Motor neuron (in vitro differentiated cells): ENCODE measurements at regions not wholly inside any gene's neighbourhood (a gene's known extent, or its start where the extent isn't known, plus 50 kb on each side); places are given as distances from the start of the nearest gene placed in this dataset.

Experiments
- ATAC-seq, 8 experiments: fragments of 200-7000 bp; cut with Tn5 transposase; replicated peaks in 6 of 8; 2 replicates each; pipeline ENCODE4 v1.8.0; 2021; ENCODE audit warnings: mild to moderate bottlenecking in 8 of 8, moderate library complexity in 8 of 8
- H3K27ac ChIP-seq, 2 donors: fragments of 250-450 bp; sonication (Bioruptor Pico); 2 replicates each; pipeline ENCODE4 v1.9.0; 2021; ENCODE audit warnings: antibody characterized with exemption in 2 of 2, mild to moderate bottlenecking in 2 of 2, moderate library complexity in 1 of 2
- H3K4me1 ChIP-seq, 2 donors: fragments of 250-450 bp; sonication (Bioruptor Pico); replicated peaks in 1 of 2; 2 replicates each; pipeline ENCODE4 v1.6.1; 2021; ENCODE audit warnings: antibody characterized with exemption in 2 of 2, mild to moderate bottlenecking in 2 of 2, moderate library complexity in 1 of 2
- H3K4me3 ChIP-seq, 5 donors: fragments of 250-450 bp; sonication (Bioruptor Pico); 2 replicates each; pipeline ENCODE4 v1.9.0; 2021; ENCODE audit warnings: antibody characterized with exemption in 5 of 5, mild to moderate bottlenecking in 5 of 5, moderate library complexity in 4 of 5
- WGBS, 10 experiments: fragments of 450-650 bp; shearing (Covaris generic); methylation state at CpG; one replicate each; pipeline ENCODE4 v1.0.0; 2022; 5-methylcytosine and 5-hydroxymethylcytosine counted together
- in situ Hi-C, 9 experiments: fragments of 400-800 bp; cut with MboI; loops; one replicate each; pipeline ENCODE4 v1.15.0; 2021; ENCODE audit warnings: low sequenced_read_pairs in 9 of 9, low pct_unique_long_range_greater_than_20kb in 2 of 9; ENCODE audit not compliant: unreplicated experiment in 9 of 9

DNA sequence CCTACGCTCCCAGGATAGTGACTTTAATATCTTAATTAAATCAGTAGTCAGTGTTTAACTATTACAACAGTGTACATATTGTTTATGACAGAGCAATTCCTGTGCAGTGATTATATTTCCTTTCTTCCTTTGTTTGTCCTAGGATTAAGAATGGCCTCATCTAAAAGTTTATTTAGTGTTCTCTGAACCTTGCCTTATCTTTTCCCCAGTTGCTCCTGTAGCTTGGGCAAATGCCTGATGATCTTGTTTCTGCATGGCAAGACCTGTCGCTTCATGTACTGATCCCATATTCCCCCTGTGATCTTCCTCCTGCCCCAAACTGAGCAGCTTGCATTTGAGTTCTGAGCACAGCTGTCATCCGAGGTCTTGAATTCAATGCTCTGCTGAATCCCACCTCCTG, 69.1 kb upstream of the STUM start:
- WGBS, 10 experiments, result 23 to 94% (median 81%) methylated on average over 1 to 3 of the region's 3 CpGs; no CpG with 5 or more reads in 1 of the 10 experiments
- no peak for ATAC-seq
- in situ Hi-C loops, result no loop called here

DNA sequence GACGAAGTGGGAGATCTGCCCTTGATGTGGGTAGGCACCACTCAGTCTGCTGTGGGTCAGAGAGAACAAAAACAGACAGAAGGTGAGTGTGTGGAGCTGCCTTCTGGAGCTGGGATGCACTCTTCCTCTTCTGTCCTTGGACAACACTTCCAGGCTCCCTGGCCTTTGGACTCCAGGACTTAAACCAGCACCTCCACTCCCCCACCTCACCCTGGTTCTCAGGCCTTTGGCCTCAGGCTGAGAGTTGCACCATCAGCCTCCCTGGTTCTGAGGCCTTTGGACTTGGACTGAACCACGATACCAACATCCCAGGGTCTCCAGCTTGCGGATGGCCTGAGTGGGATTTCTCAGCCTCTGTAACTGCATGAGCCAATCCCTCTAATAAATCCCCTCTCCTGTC, 68.1 kb upstream of the STUM start:
- in situ Hi-C loops, result no loop called here
- 0 to 93% (median 73%) methylated on average over 1 to 3 of the region's 3 CpGs; no CpG with 5 or more reads in 1 of the 10 experiments for WGBS, 10 experiments
- Histone ChIP-seq H3K27ac (no peak overlapping the region), H3K4me3 (no peak overlapping the region), H3K4me1 (peaks cover 3 to 8% of the 10 kb centered on the region in 2 donors)
- ATAC-seq, result no peak

More for the DNA sequence above, 69.1 kb upstream of the STUM start:
- Histone ChIP-seq H3K4me1 (peaks cover 7 to 10% of the 10 kb centered on the region in 2 donors), H3K4me3 (no peak overlapping the region), H3K27ac (no peak overlapping the region)

DNA sequence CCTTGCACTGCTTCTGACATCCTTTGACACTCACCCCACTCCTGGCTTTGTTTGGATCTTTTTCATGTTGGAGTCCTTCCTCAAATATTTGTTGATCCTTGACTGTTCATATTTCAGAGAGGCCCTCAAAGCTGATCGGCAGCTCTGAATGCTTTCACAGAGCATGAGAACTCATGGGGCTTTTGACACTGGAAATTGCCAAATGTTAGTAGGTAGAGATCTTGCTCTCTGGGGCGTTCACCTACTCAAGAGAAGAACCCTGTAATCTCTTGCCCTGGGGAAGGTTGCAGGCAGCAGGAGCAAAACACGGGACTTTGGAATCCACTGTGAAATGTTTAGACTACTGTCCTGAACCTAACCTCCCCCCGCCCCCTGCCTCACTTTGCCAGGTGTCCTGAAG, 67.4 kb upstream of the STUM start:
- in situ Hi-C loops, result no loop called here

DNA sequence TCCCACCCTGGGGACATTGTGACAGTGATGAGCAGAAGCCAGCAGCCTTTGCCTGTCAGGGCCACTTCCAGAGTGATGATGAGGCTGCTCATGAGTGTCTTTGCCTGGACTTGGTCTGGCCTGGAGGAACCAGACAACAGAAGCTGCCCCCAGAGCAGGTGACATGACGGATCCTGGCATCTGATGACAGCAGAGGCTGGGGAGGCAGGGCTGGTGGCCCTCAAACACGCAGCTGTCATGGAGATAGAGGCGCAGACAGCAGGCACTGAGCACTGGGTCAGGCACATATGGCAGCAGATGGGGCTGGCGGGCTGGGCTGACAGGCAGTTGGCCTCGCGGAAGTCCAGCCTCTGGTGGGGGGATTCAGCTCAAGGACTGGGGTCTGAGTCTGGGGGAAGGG, 66.4 kb upstream of the STUM start:
- ATAC-seq, result peak in 1 of 8 experiments; percentile 19
- H3K27ac ChIP-seq, result no peak overlapping the region
- H3K4me1 ChIP-seq, result peaks cover under 1 to 3% of the 10 kb centered on the region in 2 donors
- in situ Hi-C loops, result no loop called here
- no peak overlapping the region for H3K4me3 ChIP-seq
- WGBS, 10 experiments, result 60 to 100% (median 77%) methylated on average over 1 to 4 of the region's 6 CpGs; no CpG with 5 or more reads in 6 of the 10 experiments

More for the DNA sequence above, 67.4 kb upstream of the STUM start:
- Histone ChIP-seq H3K4me1 (peaks cover 3 to 8% of the 10 kb centered on the region in 2 donors), H3K4me3 (no peak overlapping the region), H3K27ac (no peak overlapping the region)
- 0 to 100% (median 78%) methylated on average over 1 to 3 of the region's 4 CpGs; no CpG with 5 or more reads in 3 of the 10 experiments for WGBS, 10 experiments
- ATAC-seq, result no peak

DNA sequence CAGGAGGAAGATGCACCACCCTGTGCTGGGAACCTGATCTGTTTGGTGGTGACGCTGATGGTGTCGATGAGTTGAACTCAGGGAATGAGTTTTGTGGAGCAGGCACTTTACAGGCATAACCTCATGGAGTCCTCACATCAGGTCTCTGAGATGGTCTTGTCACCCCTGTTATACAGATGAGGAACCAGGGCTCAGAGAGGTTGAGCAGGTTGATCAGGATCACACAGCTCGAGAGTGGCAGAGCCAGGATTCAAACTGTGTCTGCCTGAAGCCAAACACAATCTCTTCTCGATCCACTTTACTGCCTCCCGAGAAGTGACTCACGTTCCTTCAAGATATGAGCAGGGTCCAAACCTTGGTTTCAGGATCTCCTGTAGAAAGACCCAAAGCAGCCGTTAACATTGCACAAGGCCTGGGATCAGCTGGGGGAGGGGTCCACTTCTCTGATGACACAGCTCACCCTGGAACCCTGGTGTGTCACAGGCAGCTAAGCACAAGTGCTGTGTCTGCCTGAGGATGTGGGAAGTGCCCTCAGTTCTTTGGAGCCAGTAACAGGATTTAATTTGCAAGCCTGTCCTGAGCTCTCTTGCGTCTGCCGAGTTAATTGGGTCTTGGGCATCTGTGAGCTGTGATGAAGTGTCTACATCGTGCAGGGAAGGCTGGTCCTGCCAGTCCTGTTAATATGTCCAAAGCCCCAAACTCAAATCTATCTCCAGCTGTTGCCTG, 65.4 kb upstream of the STUM start:
- WGBS, 10 experiments, result 40 to 79% (median 67%) methylated on average over 3 to 10 of the region's 10 CpGs; no CpG with 5 or more reads in 3 of the 10 experiments
- in situ Hi-C loops, result no loop called here
- peaks cover 0 to 3% of the 10 kb centered on the region in 2 donors for H3K4me1 ChIP-seq
- no peak overlapping the region for H3K4me3 ChIP-seq
- H3K27ac ChIP-seq, result no peak overlapping the region
- ATAC-seq, result peak in 4 of 8 experiments; percentile 56 to 71 (median 66)

DNA sequence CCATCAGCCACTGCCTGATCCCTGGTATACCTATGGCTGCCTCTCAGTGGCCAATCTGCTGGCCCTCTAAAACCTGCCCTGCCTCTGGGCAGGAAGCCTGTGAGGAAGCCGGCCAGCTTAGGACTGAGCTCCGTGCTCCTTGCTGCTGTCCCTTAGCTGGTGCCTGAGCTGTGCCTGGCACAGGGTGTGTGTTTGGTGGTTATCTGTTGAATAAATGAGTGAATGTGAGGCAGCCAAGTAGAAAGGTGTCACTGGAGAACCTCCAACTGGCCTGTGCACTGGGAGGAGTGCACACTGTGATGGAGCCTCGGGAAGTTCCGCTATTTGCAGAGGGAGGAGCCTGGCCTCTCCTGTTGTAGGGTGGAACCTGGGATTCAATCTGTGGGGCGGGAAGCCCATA, 63.4 kb upstream of the STUM start:
- ATAC-seq, result peak in 3 of 8 experiments; percentile 72 to 98 (median 93)
- WGBS, 10 experiments, result 57 to 75% (median 67%) methylated on average over 2 to 5 of the region's 5 CpGs; no CpG with 5 or more reads in 5 of the 10 experiments
- no peak overlapping the region for H3K27ac ChIP-seq
- no peak overlapping the region for H3K4me3 ChIP-seq
- H3K4me1 ChIP-seq, result peaks cover 0 to 3% of the 10 kb centered on the region in 2 donors
- in situ Hi-C loops, result no loop called here

DNA sequence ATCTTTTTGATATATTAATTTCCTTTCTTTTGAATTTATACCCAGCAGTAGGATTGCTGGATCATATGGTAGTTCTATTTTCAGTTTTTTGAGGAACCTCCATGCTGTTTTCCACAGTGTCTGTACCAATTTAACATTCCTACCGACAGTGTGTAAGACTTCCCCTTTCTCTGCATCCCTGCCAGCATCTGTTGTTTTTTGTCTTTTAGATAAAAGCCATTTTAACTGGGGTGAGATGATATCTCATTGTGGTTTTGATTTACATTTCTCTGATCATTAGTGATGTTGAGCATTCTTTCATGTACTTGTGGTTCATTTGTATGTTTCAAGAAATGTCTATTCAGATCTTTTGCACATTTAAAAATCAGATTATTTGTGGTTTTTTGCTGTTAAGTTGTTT, 62.4 kb upstream of the STUM start:
- Histone ChIP-seq H3K27ac (no peak overlapping the region), H3K4me3 (no peak overlapping the region), H3K4me1 (peaks cover 4 to 5% of the 10 kb centered on the region in 2 donors)
- no peak for ATAC-seq
- 0 to 100% (median 40%) methylated on average over 1 of the region's 1 CpG; no CpG with 5 or more reads in 1 of the 10 experiments for WGBS, 10 experiments
- in situ Hi-C loops, result no loop called here

DNA sequence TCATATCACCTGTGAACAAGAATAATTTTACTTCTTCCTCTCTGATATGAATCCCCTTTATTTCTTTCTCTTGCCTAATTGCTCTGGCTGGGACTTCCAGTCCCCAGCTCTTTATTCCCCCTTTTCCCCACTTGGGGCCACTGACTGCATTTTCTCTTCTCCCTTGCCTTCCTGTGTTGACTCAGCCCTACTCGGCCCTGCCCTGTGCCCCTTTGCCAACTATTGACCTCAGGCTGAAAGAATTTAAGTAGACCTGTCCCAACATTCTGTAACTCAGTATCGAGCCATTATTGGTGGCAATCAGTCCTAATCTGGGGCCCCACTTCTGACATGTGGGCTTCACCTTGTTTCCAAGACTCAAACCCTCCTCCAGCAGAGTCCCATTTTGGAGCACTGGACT, 60.6 kb upstream of the STUM start:
- no peak for ATAC-seq
- Histone ChIP-seq H3K4me1 (peaks cover 11 to 12% of the 10 kb centered on the region in 2 donors), H3K27ac (no peak overlapping the region), H3K4me3 (no peak overlapping the region)
- in situ Hi-C loops, result no loop called here
- 21 to 86% (median 73%) methylated on average over 1 to 2 of the region's 2 CpGs; no CpG with 5 or more reads in 1 of the 10 experiments for WGBS, 10 experiments

DNA sequence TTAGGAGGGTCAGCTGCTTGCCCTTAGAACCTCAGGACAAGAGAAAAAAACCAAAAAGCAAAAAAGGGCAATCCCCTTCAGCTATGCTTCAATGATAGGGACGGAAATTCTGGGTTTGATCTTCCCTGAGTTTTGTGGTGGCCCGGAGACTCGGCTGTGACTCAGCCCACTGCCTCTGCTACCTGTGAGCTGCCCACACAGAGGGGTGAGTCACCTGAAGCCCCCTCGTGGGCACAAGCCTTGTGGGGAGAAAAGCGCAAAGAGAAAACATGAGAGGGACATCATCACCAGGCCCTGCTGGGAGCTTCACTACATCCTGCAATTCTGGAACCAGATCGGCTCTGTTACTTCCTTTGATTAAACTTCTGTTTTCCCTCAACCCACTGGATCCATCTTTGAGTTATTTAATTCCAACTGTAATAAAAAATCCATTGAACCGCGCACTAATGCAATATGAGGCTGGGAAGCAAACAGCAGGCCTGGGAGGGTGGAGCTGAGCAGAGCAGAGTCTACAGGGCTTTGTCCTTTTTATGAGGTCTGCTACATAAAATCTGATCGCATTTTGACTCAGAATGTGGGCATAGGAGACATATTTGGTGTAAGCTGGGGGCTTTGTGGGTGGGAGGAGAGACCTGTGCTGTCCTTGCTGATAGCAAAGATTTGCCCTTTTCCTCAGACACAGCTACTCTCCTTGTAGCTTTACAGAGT, 58.7 kb upstream of the STUM start:
- in situ Hi-C loops, result no loop called here

DNA sequence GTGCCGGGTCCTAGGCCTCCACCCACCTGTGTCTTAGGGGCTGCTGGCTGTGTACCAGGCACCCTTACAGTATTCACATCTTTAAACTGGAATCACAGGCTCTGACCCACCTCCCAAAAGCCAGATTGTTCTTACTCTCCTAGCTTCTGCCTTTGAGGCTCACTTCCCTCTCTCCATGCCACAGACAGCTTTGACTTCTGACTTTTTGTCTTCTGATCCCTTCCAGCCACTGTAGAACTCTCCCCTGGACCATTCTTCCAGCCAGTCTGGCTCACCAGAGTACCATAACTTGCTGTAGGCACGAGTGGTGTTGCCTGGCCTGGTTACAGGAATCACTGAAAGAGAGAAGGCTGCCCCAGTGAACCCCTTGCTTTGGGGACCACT, 58.1 kb upstream of the STUM start:
- peaks cover 11 to 12% of the 10 kb centered on the region in 2 donors for H3K4me1 ChIP-seq
- 0 to 86% (median 56%) methylated on average over 1 to 2 of the region's 2 CpGs; no CpG with 5 or more reads in 3 of the 10 experiments for WGBS, 10 experiments
- ATAC-seq, result peak in 2 of 8 experiments; percentile 12 to 35
- H3K27ac ChIP-seq, result no peak overlapping the region
- in situ Hi-C loops, result no loop called here
- H3K4me3 ChIP-seq, result no peak overlapping the region

More for the DNA sequence above, 58.7 kb upstream of the STUM start:
- no peak overlapping the region for H3K4me3 ChIP-seq
- peaks cover 11 to 12% of the 10 kb centered on the region in 2 donors for H3K4me1 ChIP-seq
- peak in 3 of 8 experiments; percentile 23 to 60 (median 38) for ATAC-seq
- 42 to 93% (median 83%) methylated on average over 3 to 9 of the region's 9 CpGs; no CpG with 5 or more reads in 2 of the 10 experiments for whole genome bisulfite sequencing, 10 experiments
- H3K27ac ChIP-seq, result no peak overlapping the region

DNA sequence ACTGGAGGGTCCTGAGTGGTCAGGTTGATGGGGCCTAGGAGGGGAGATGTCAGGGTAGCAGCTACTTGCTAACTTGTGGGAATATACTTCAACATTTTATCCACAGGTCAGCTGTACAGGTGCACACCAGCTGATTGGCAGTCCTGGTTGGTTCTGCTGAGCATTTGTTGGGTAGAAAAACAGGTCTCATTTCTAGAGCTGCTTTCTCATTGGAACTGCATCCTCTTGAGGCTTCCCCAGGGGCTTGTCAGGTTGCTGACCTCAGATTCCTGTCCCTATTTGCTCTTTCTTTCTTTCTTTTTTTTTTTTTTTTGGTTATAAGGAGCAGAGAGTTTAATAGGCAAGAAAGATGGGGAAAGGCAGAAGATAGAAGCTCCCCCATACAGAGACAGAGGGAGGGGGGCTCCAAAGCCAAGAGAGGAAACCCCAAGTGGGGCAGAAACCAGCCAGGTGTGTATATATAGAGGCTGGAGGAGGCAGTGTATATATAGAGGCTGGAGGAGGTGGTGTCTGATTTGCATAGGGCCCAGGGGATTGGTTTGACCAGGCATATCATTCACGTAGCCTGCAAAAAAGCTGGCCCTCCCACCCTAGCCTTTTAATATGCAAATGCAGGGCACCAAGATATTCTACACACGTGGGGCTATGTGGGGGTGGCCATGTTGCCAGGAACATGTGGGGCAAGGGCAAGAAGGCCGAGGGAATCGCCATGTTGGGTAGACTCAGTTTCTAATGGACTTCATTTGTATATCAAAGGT, 57.3 kb upstream of the STUM start:
- 20 to 80% (median 30%) methylated on average over 1 to 4 of the region's 4 CpGs; no CpG with 5 or more reads in 5 of the 10 experiments for WGBS, 10 experiments
- in situ Hi-C loops, result no loop called here
- ATAC-seq, result peak in 1 of 8 experiments; percentile 25
- H3K4me3 ChIP-seq, result no peak overlapping the region
- H3K27ac ChIP-seq, result no peak overlapping the region
- H3K4me1 ChIP-seq, result peaks cover 11 to 13% of the 10 kb centered on the region in 2 donors

DNA sequence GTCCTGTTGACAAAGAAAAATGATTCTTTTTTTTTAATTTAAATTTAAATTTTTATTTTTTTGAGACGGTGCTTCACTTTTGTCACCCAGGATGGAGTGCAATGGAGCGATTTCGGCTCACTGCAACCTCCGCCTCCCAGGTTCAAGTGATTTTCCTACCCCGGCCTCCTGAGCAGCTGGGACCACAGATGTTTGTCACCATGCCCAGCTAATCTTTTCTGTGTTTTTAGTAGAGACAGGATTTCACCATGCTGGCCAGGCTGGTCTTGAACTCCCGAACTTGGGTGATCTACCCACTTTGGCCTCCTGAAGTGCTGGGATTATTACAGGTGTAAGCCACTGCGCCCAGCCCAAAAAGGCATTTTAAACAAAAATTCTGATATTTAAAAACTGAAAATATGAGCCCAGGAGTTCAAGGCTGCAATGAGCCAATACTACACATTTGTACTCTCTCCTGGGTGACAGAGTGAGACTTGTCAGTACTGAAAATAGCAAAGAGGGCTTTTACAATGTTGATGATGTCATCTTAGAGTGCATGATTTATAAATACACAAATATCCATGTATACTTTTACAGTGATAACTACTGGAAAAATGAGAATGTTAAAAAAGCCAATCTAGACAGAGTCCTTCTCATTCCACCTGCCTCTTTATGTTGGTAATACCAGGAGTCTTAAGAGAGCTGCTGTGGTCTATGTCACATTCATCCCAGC, 56.0 kb upstream of the STUM start:
- 60 to 100% (median 76%) methylated on average over 1 to 7 of the region's 7 CpGs; no CpG with 5 or more reads in 1 of the 10 experiments for WGBS, 10 experiments
- Histone ChIP-seq H3K4me3 (no peak overlapping the region), H3K27ac (no peak overlapping the region), H3K4me1 (peaks cover 11 to 17% of the 10 kb centered on the region in 2 donors)
- peak in 3 of 8 experiments; percentile 13 to 34 (median 27) for ATAC-seq
- in situ Hi-C loops, result no loop called here
